Stimulated activated CD8-positive, alpha-beta memory T cell treated with anti-CD3 and anti-CD28 coated beads, Interleukin-7, amount 100 ng/mL, for 4 hours (primary cell): ENCODE measurements at regions not wholly inside any gene's neighbourhood (a gene's known extent, or its start where the extent isn't known, plus 50 kb on each side); places are given as distances from the start of the nearest gene placed in this dataset.

ENCODE experiments used
- DNase-seq, 2 donors: peaks; one replicate each; pipeline ENCODE4 v3.0.0-alpha.2; 2020; ENCODE audit warnings: low read depth in 2 of 2

- no peak for DNase-seq
Observed at GRCh38 chr18:27632706-27633105, 447.6 kb upstream of the CHST9 start.

GRCh38 chr18:27627927-27628326, 442.8 kb upstream of the CHST9 start:
- no peak for DNase-seq

GRCh38 chr18:27621236-27621890, 436.3 kb upstream of the CHST9 start:
- no peak for DNase-seq

GRCh38 chr18:27619906-27620305, 434.8 kb upstream of the CHST9 start:
- no peak for DNase-seq

DNA sequence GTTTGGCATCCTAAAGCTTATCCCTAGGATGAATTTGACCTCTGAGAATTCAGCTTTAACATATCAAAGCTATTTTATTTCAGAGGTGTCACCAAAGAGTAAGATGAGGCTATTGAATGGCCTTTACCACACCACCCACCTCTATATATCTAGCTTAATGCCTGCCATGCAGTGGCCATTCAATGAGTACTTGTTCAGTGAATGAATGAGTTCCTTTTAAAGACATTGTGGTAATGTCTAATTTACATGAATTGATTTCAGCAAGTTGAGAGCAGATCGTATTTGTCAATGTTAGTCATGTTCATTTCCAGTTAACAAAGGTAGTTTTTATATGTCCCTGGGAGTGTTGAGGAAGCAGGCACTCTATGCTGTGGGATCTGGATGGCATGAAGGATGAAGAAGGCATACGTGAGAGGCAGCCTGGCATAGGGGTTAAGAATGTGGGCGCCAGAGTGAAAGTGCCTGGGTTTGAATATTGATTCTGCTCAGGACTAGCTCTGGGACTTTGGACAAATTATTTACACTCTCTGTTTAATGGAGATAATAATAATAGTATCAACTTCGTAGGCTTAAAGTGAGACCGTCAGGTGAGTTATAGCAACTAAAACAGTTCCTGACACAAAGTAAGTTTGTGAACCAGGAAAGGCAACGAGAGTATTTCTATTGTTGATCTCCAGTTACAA, 434.1 kb upstream of the CHST9 start:
- DNase-seq, result no peak

- no peak for DNase-seq
Observed at GRCh38 chr18:27616324-27616723, 431.2 kb upstream of the CHST9 start.

GRCh38 chr18:27614951-27615844, 430.1 kb upstream of the CHST9 start:
- DNase-seq, result no peak

- DNase-seq, result no peak
Observed at GRCh38 chr18:27609221-27609620, 424.1 kb upstream of the CHST9 start.

- DNase-seq, result no peak
Observed at GRCh38 chr18:27608742-27609141, 423.6 kb upstream of the CHST9 start.

DNA sequence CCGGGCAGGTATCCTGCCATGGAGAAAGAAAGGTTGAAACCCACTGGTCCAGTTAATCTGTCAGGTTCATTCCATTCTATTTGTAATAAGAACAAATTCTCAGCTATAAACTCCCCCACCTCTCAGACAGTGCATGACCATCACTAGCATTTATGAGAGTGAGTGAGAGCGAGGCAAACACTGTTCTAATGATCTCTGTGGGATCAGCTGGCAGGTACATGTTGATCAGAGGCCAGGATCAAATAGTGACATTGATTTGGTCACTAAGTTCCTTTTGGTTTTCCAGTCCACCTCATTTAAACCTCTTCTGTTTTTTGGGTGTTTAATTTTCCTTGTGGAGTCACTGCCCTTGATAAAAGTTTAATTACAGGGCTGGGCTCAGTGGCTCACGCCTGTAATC, 423.1 kb upstream of the CHST9 start:
- no peak for DNase-seq

- no peak for DNase-seq
Observed at GRCh38 chr18:27606741-27607140, 421.6 kb upstream of the CHST9 start.

- peak in 1 of 2 donors; percentile 2 for DNase-seq
Observed at GRCh38 chr18:27605107-27605834, 420.2 kb upstream of the CHST9 start.

GRCh38 chr18:27604583-27604982, 419.5 kb upstream of the CHST9 start:
- DNase-seq, result no peak

DNA sequence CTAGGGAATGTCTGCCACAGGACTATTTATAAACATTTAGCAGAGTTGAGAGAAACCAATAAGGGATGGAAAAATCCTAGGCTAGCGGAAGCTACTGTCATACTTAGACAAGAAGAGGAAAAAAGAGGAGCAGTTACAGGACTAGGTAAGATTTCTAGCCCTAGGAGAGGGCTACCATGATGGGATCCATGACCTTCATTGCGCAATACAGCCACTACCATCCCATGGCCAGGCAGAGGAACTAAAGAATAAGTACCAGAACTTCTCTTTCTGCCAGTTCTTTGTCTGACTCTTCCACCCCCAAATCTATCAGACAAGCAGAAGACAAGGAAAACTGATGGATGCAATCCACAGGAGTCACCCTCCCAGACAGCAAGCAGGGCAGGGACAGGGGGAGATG, 417.0 kb upstream of the CHST9 start:
- no peak for DNase-seq

GRCh38 chr18:27600245-27600644, 415.1 kb upstream of the CHST9 start:
- no peak for DNase-seq

DNA sequence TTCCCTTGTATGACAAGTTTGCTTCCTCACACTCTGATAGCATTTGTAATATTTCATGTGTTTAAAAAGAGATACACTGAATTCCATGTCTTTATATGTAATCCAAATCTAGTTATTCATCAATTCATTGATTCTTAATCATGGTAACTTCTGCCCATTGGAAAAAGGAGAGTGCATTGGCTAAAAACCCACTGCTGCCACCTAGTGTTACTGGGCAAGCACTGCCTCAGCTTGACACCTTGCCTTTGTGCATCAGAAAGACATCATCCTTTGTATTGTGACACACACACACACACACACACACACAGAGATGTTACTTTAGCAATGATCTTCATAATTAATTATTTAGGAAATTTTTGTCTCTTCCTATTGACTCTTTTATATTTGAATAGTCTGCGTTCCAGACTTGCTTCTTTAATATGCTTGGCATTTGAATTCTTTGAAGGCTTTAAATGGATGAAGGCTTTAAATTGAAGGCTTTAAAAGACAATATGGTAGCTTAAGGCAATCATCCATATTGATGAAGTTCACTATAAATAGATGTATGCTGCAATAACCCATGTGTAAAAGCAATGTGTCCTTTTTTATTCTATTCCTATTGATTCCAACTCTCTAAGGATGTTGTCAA, 414.2 kb upstream of the CHST9 start:
- DNase-seq, result no peak

DNA sequence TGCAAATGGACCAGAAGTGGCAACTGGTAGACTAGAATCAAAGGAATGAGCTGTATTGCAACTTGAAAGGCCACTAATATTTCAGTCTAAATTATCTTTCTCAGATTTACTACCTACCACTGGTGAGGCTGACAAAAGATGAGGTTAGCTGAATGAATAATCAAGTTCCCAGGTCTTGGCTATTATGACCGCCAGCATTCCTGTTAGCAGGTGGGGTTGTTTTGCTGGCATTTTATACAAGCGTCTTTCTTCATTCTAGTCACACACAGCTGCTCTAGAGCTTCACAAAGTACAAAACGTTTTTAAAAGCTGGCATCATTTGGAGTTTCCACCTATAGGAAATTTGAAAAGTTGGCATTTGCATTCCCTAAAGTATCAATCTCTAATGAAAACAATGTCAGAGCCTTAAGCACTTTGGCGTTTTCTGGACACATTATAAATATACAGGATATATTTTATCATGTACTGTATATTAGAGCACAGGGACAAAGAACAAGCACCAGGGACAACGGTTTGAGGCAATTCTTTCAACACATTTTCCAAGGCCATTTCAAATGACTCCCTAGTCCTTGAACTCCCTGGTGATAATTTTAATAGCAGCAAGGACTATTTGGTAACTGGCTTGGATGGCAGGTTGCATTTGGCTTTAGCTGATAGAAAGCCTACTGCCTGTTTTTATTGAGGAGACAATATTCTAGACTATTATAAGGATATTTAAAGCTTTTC, 410.2 kb upstream of the CHST9 start:
- no peak for DNase-seq

- no peak for DNase-seq
Observed at GRCh38 chr18:27585602-27586173, 400.6 kb upstream of the CHST9 start.

DNA sequence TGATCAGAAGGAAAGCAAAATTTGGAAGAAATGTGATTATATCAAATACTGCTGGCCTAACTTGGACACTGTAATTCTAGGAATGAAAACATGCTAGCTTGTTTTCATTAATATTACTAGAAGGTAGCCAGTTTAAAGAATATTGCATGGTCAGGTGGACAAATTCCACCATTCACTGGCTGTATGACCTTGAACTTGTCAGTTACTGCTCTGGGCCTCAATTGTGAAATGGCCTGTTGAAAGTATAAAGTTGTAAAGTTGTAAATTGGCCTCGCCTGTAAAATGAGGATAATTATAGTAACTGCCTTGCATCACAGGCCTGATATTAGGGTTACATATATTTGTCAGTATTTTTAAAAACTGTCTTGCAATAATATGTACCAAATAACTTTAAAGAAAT, 398.4 kb upstream of the CHST9 start:
- no peak for DNase-seq

GRCh38 chr18:27582760-27583412, 397.8 kb upstream of the CHST9 start:
- no peak for DNase-seq
